ENCODE measurements at regions not wholly inside any gene's neighbourhood (a gene's known extent, or its start where the extent isn't known, plus 50 kb on each side); places are given as distances from the start of the nearest gene placed in this dataset.
A peak's percentile ranks its signal among the peaks of the same experiment; 100 is the strongest.

DNA sequence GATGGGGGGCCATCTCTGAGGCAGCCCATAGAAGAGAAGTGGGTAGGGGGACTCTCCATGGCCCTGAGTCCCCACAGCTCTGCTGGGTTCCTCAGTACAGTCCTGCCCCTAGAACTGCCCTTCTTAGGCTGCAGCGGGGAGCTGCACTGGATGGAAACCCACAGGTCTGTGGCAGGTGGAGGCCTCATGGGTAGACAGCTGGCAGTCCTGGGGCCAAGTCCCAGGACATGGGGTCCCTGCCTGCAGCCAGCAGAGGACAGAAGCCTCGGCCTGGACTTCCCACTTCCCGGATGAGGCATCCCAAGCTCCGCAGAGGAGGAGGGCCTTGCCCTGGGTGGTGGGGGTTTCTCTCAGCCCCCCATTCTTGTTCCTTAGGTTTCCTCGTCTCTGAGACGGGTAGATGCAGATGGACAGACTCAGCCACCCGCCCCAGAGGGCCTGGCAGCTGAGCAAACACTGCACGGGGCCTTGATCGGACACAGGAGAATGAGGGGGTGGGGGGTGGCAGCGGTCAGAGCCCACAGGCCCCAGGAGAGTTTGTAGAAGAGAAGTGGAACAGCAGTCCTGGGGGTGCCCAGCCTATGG is 153.8 kb downstream of the C9orf50 start:
- Histone ChIP-seq H3K9ac (ENCODE audit: low read length in 5 of 5) (no peak overlapping the region), H3K9me3 (ENCODE audit: control insufficient read depth in 5 of 5, low read length in 5 of 5) (no peaks in the 10 kb centered on the region), H3K4me3 (ENCODE audit: low read depth in 1 of 5, low read length in 5 of 5) (no peak overlapping the region), H3K27ac (ENCODE audit: low read depth, low read length) (no peak overlapping the region), H3K36me3 (ENCODE audit: control insufficient read depth in 5 of 5, insufficient read depth in 5 of 5, low read length in 5 of 5) (no peaks in the 10 kb centered on the region), H3K27me3 (ENCODE audit: control insufficient read depth in 5 of 5, insufficient read depth in 4 of 5, low read length in 5 of 5) (peaks cover 0 to 4% (median 0%) of the 10 kb centered on the region in 5 donors), H3K4me1 (ENCODE audit: control insufficient read depth in 5 of 5, insufficient read depth in 5 of 5, low read length in 5 of 5) (peaks cover 0 to 23% (median 12%) of the 10 kb centered on the region in 5 donors)

DNA sequence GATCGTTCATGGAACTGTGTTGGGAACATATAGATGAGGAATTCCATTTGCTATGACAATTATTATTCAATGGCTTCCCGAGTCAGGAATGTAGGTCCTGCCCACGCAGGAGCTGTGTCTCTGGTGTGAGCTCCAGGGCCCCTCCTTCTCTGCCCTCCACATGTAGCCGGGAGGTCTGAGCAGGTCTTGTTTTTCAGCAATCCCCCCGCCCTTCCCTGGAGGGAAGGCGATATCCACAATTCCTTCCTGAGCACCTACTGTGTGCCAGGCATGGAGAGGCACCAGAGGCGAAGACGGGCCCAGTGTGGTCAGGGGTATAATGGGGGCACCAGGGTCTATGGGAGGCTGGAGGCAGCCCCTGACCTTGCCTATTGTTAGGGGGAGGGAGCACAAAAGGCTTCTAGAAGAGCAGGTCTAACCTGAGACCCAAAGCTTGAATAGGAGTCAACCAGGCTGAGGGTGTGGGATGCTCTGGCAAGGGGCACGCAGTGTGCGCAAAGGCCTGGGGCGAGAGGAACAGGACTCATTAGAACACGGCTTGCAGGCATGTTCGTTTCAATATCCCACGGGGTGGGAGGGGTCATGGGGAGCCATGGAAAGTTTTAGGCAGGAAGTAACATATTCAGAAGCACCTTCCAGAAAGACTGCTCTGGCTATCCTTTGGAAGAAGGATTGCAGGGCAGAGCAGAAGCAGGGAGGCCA is 154.9 kb downstream of the C9orf50 start:
- peaks cover 0 to 4% (median 0%) of the 10 kb centered on the region in 5 donors for H3K27me3 ChIP-seq (ENCODE audit: control insufficient read depth in 5 of 5, insufficient read depth in 4 of 5, low read length in 5 of 5)
- peaks cover 1 to 29% (median 19%) of the 10 kb centered on the region in 5 donors for H3K4me1 ChIP-seq (ENCODE audit: control insufficient read depth in 5 of 5, insufficient read depth in 5 of 5, low read length in 5 of 5)
- H3K27ac ChIP-seq (ENCODE audit: low read depth, low read length) = no peak overlapping the region
- no peak overlapping the region for H3K9ac ChIP-seq (ENCODE audit: low read length in 5 of 5)
- no peak overlapping the region for H3K4me3 ChIP-seq (ENCODE audit: low read depth in 1 of 5, low read length in 5 of 5)
- no peaks in the 10 kb centered on the region for H3K36me3 ChIP-seq (ENCODE audit: control insufficient read depth in 5 of 5, insufficient read depth in 5 of 5, low read length in 5 of 5)
- no peaks in the 10 kb centered on the region for H3K9me3 ChIP-seq (ENCODE audit: control insufficient read depth in 5 of 5, low read length in 5 of 5)

DNA sequence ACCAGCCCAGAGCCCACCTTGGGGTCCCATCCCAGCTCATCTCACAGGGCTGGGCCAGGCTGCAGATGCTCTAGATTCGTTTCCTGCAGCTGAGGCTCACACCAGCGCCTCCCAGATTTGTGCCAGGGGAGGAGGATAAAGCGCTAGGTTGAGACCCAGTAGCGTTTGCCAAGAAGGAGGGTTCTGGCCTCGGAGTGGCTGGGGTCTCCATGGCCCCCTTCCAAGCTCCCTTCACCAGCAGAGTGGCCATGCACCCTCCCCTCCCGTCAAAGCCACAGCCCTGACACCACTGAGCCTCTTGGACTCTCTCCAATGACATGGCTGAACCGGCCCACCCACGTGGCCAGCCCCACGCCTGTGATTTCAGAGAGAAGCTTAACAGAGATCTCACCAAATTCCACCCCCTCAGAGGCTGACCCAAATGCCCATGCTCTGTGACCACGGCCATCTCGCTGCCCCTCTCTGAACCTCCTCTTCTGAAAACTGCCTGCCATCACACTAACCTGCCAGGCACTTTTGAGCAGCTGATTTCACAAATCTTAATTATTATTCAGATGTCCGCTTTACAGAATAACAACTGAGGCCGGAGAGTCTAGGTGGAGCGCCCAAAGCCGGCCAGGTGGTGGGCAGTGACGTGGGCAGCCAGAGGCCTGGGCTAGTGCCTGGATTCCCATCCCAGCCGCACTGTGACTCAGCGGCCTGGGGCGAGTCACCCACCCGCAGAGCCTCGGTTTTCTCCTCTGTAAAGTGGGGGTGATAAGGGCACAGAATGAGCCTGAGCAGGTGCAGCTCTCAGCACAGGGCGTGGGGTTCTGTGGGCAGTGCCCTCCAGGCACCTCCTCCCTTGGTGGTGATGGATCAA is 155.7 kb downstream of the C9orf50 start:
- H3K27ac ChIP-seq (ENCODE audit: low read depth, low read length) = no peak overlapping the region
- no peaks in the 10 kb centered on the region for H3K36me3 ChIP-seq (ENCODE audit: control insufficient read depth in 5 of 5, insufficient read depth in 5 of 5, low read length in 5 of 5)
- H3K9ac ChIP-seq (ENCODE audit: low read length in 5 of 5) = peak overlapping the region in 1 of 5 donors; percentile 28
- H3K27me3 ChIP-seq (ENCODE audit: control insufficient read depth in 5 of 5, insufficient read depth in 4 of 5, low read length in 5 of 5) = peaks cover 0 to 4% (median 0%) of the 10 kb centered on the region in 5 donors
- no peaks in the 10 kb centered on the region for H3K9me3 ChIP-seq (ENCODE audit: control insufficient read depth in 5 of 5, low read length in 5 of 5)
- H3K4me1 ChIP-seq (ENCODE audit: control insufficient read depth in 5 of 5, insufficient read depth in 5 of 5, low read length in 5 of 5) = peaks cover 1 to 28% (median 24%) of the 10 kb centered on the region in 5 donors
- H3K4me3 ChIP-seq (ENCODE audit: low read depth in 1 of 5, low read length in 5 of 5) = no peak overlapping the region

DNA sequence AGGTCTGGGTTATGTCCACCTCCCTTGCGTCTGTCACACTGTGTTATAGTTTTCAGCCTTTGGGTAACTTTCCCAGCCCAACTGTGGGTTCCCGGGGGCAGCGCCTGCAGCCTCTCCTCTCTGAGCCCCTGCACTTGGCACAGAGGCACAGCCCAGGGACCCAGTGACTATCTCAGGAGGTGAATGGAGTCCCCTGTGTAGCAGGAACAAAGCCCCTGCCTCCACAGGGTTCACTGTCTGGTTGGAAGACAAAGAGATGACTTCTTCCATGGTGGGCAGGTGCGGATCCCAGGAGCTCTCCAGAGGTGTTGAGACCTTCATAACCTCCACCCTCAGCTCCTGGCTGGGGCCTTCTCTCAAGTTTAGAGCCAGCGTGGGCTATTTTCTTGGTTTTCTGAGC is 156.9 kb downstream of the C9orf50 start:
- peaks cover 1 to 38% (median 34%) of the 10 kb centered on the region in 5 donors for H3K4me1 ChIP-seq (ENCODE audit: control insufficient read depth in 5 of 5, insufficient read depth in 5 of 5, low read length in 5 of 5)
- H3K36me3 ChIP-seq (ENCODE audit: control insufficient read depth in 5 of 5, insufficient read depth in 5 of 5, low read length in 5 of 5) = no peaks in the 10 kb centered on the region
- no peak overlapping the region for H3K27ac ChIP-seq (ENCODE audit: low read depth, low read length)
- H3K9me3 ChIP-seq (ENCODE audit: control insufficient read depth in 5 of 5, low read length in 5 of 5) = no peaks in the 10 kb centered on the region
- H3K27me3 ChIP-seq (ENCODE audit: control insufficient read depth in 5 of 5, insufficient read depth in 4 of 5, low read length in 5 of 5) = peaks cover 0 to 4% (median 0%) of the 10 kb centered on the region in 5 donors
- H3K9ac ChIP-seq (ENCODE audit: low read length in 5 of 5) = peak overlapping the region in 1 of 5 donors; percentile 39
- H3K4me3 ChIP-seq (ENCODE audit: low read depth in 1 of 5, low read length in 5 of 5) = no peak overlapping the region

DNA sequence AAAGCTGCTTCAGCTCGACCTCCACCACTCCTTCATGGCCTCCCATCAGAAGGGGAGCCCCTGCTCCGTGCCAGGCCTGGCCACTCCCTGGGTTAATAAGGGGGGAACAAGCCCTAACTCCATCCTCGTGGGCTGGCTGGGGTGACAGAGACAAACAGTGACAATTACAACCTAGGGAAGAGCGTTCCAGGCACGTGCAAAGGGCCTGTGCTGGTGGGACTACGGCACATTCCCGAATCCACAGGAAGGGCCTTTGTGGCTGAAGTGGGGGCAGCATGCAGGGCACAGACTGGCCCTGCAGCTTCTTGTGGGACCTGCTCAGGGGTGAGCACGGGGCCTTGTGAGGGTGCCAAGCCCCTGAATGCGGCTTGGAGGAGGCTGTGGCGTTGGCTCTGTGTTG is 157.4 kb downstream of the C9orf50 start:
- peaks cover 0 to 4% (median 0%) of the 10 kb centered on the region in 5 donors for H3K27me3 ChIP-seq (ENCODE audit: control insufficient read depth in 5 of 5, insufficient read depth in 4 of 5, low read length in 5 of 5)
- H3K4me1 ChIP-seq (ENCODE audit: control insufficient read depth in 5 of 5, insufficient read depth in 5 of 5, low read length in 5 of 5) = peaks cover 1 to 44% (median 38%) of the 10 kb centered on the region in 5 donors
- H3K9ac ChIP-seq (ENCODE audit: low read length in 5 of 5) = no peak overlapping the region
- no peaks in the 10 kb centered on the region for H3K9me3 ChIP-seq (ENCODE audit: control insufficient read depth in 5 of 5, low read length in 5 of 5)
- H3K36me3 ChIP-seq (ENCODE audit: control insufficient read depth in 5 of 5, insufficient read depth in 5 of 5, low read length in 5 of 5) = no peaks in the 10 kb centered on the region
- no peak overlapping the region for H3K27ac ChIP-seq (ENCODE audit: low read depth, low read length)
- no peak overlapping the region for H3K4me3 ChIP-seq (ENCODE audit: low read depth in 1 of 5, low read length in 5 of 5)

DNA sequence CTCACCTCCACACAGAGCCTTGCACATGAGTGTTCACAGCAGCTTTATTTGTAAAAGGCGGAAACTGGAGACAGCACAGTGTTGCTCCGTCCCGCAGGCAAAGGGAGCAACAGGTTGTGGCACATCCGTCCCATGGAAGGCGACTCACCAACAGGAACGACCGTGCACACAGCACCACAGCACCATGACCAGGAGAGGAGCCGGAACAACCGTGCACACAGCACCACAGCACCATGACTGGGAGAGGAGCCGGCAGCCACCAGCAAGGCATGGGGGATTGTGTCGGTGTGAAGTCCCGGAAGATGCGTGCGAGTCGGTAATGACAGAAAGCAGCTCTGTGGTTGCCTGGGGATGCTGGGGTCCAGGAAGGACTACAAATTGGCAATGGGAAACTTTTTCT is 158.5 kb downstream of the C9orf50 start:
- Histone ChIP-seq H3K9me3 (ENCODE audit: control insufficient read depth in 5 of 5, low read length in 5 of 5) (no peaks in the 10 kb centered on the region), H3K4me3 (ENCODE audit: low read depth in 1 of 5, low read length in 5 of 5) (no peak overlapping the region), H3K27ac (ENCODE audit: low read depth, low read length) (no peak overlapping the region), H3K4me1 (ENCODE audit: control insufficient read depth in 5 of 5, insufficient read depth in 5 of 5, low read length in 5 of 5) (peaks cover 3 to 49% (median 43%) of the 10 kb centered on the region in 5 donors), H3K9ac (ENCODE audit: low read length in 5 of 5) (peak overlapping the region in 1 of 5 donors; percentile 26), H3K36me3 (ENCODE audit: control insufficient read depth in 5 of 5, insufficient read depth in 5 of 5, low read length in 5 of 5) (no peaks in the 10 kb centered on the region), H3K27me3 (ENCODE audit: control insufficient read depth in 5 of 5, insufficient read depth in 4 of 5, low read length in 5 of 5) (peaks cover 0 to 3% (median 0%) of the 10 kb centered on the region in 5 donors)

DNA sequence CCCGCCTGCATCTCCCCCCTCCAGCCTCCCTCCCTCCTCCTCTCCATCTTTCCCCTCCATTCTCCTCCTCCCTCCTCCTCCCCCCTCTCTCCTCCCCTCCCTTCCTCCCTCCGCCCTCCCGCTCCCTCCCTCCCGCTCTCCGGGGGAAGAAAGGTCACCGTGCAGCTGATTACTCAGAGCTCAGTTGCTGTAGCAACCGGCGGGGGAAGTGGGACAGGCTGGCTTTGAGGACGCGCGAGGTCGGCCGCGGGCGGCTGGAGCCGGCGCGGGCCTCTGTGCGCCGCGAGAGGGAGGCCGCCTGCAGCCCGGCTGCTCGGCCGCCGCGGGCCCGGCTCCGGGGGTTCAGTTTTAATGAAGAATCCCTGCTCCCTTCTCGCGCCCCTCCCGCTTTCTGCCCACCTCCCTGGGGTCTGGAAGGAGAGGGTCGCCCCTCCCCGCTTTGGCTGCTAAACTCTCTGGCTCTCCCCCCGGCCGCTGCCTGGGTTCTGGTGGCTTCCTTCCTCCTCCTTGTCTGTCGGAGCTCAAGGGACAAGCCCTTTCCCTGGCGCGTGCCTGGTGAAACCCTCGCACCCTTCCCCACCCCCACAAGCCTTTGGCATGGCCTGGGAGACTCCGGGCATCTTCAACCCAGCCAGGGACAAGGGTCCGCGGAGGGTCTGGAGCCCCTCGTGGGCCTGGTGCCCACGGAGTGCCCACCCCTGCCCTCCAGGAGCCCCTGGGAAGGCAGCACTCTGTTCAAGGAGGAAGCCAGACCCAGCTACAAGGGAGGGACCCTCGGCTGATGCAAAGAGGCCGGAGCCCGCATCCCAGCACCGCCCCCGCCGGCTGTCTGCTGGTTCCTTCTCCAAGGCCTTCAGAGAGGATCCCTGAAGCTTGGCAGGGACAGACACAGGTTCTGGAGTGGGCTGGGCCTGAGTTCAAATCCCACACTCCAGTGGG is 160.3 kb downstream of the C9orf50 start:
- H3K27me3 ChIP-seq (ENCODE audit: control insufficient read depth in 5 of 5, insufficient read depth in 4 of 5, low read length in 5 of 5) = no peaks in the 10 kb centered on the region
- no peaks in the 10 kb centered on the region for H3K36me3 ChIP-seq (ENCODE audit: control insufficient read depth in 5 of 5, insufficient read depth in 5 of 5, low read length in 5 of 5)
- peak overlapping the region; percentile 71 to 86 (median 84) for H3K9ac ChIP-seq (ENCODE audit: low read length in 5 of 5)
- no peaks in the 10 kb centered on the region for H3K9me3 ChIP-seq (ENCODE audit: control insufficient read depth in 5 of 5, low read length in 5 of 5)
- peaks cover 3 to 45% (median 41%) of the 10 kb centered on the region in 5 donors for H3K4me1 ChIP-seq (ENCODE audit: control insufficient read depth in 5 of 5, insufficient read depth in 5 of 5, low read length in 5 of 5)
- peak overlapping the region; percentile 96 for H3K27ac ChIP-seq (ENCODE audit: low read depth, low read length)
- peak overlapping the region in 4 of 5 donors; percentile 55 to 62 (median 57) for H3K4me3 ChIP-seq (ENCODE audit: low read depth in 1 of 5, low read length in 5 of 5)

DNA sequence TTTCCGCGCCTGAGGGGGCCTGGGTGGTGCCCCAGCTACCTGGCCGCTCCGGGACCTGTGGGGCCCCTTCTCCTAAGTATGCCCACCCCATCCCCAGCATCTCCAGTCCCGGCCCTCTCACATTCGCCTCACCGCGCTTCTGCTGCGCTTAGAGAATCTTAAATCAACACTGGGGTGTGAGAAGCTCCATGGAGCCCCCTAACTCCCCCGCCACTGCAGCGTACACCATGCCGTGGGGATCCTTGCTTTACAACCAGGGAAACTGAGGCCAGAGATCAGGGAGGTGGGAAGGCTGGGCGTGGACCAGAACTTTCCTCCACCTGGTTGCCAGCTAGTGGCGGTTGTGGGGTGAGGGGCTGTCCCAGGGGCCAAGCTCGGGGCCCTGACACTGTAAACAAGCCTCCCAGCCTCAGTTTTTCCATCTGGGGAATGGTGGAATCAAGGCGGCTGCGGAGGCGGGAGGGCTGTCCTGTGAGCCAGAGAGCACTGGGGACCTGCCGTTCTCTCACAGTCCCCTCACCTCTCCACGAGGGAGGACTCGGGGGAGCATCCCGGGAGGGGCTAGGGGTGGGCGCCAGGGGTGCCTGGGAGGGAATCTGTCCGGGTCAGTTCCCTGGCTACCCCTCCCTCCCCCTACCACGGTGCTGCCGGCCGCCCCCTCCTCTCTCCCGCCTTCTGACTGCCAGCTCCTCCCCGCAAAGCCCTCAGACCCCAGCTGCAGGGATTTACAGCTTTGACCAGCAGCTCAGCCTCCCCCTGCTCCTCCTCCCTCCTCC is 161.2 kb downstream of the C9orf50 start:
- H3K9me3 ChIP-seq (ENCODE audit: control insufficient read depth in 5 of 5, low read length in 5 of 5) = no peaks in the 10 kb centered on the region
- H3K27me3 ChIP-seq (ENCODE audit: control insufficient read depth in 5 of 5, insufficient read depth in 4 of 5, low read length in 5 of 5) = no peaks in the 10 kb centered on the region
- peaks cover 3 to 36% (median 32%) of the 10 kb centered on the region in 5 donors for H3K4me1 ChIP-seq (ENCODE audit: control insufficient read depth in 5 of 5, insufficient read depth in 5 of 5, low read length in 5 of 5)
- no peaks in the 10 kb centered on the region for H3K36me3 ChIP-seq (ENCODE audit: control insufficient read depth in 5 of 5, insufficient read depth in 5 of 5, low read length in 5 of 5)
- peak overlapping the region in 1 of 5 donors; percentile 26 for H3K4me3 ChIP-seq (ENCODE audit: low read depth in 1 of 5, low read length in 5 of 5)
- peak overlapping the region in 1 of 5 donors; percentile 68 for H3K9ac ChIP-seq (ENCODE audit: low read length in 5 of 5)
- H3K27ac ChIP-seq (ENCODE audit: low read depth, low read length) = peak overlapping the region; percentile 57
